ENCODE measurements at regions not wholly inside any gene's neighbourhood (a gene's known extent, or its start where the extent isn't known, plus 50 kb on each side); places are given as distances from the start of the nearest gene placed in this dataset.
"Not testable (repeated sequence)": the region's sequence is repeated elsewhere in the genome, so short reads cannot be mapped to it uniquely, and the experiment has no call there.

DNA sequence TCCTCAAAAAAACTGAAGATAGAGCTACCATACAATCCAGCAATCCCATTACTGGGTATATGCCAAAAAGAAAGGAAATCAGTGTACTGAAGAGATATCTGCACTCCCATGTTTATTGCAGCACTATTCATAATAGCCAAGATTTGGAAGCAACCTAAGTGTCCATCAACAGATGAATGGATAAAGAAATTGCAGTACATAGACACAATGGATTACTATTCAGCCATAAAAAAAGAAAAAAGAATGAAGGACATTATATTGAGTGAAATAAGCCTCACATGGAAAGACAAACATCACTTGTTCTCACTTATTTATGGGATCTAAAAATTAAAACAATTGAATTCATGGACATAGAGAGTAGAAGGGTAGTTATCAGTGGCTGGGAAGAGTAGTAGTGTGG, 360.8 kb upstream of the FAR2 start:
- TF ChIP-seq PRDM10 (tag by site-specific recombination; IDR thresholded peaks at IDR 0.05); ZNF10 (tag by site-specific recombination; IDR thresholded peaks at IDR 0.05); ZNF514 (tag by site-specific recombination; IDR thresholded peaks at IDR 0.05); ZNF138 (tag by site-specific recombination; IDR thresholded peaks at IDR 0.05; ENCODE audit: borderline replicate concordance); CTCF (tag by site-specific recombination; IDR thresholded peaks at IDR 0.05); ZNF223 (tag by site-specific recombination; IDR thresholded peaks at IDR 0.05); ZNF274 (IDR thresholded peaks at IDR 0.05; ENCODE audit: low read length); ZNF274 (tag by site-specific recombination; IDR thresholded peaks at IDR 0.05; ENCODE audit: borderline replicate concordance); SCRT1 (tag by site-specific recombination; IDR thresholded peaks at IDR 0.05; ENCODE audit: borderline replicate concordance); ZNF558 (tag by site-specific recombination; IDR thresholded peaks at IDR 0.05); ZNF248 (tag by site-specific recombination; IDR thresholded peaks at IDR 0.05): not testable (repeated sequence)

All from HEK293 (cell line).